ENCODE measurements at regions not wholly inside any gene's neighbourhood (a gene's known extent, or its start where the extent isn't known, plus 50 kb on each side); places are given as distances from the start of the nearest gene placed in this dataset.

- TF ChIP-seq CTCF (IDR thresholded peaks at IDR 0.05) (no peak), POLR2A (IDR thresholded peaks at IDR 0.05) (no peak)
Measured at GRCh38 chr3:99212969-99213368, 311.5 kb upstream of the DCBLD2 start.
